Stimulated activated CD4-positive, alpha-beta T cell treated with anti-CD3 and anti-CD28 coated beads, Interleukin-2, amount 100 ng/mL, for 4 hours (primary cell): ENCODE measurements at regions not wholly inside any gene's neighbourhood (a gene's known extent, or its start where the extent isn't known, plus 50 kb on each side); places are given as distances from the start of the nearest gene placed in this dataset.
"Not testable (repeated sequence)": the region's sequence is repeated elsewhere in the genome, so short reads cannot be mapped to it uniquely, and the experiment has no call there.

ENCODE experiments used
- DNase-seq: peaks from one replicate; pipeline ENCODE4 v3.0.0-alpha.2; 2020; ENCODE audit warnings: low read depth

DNA sequence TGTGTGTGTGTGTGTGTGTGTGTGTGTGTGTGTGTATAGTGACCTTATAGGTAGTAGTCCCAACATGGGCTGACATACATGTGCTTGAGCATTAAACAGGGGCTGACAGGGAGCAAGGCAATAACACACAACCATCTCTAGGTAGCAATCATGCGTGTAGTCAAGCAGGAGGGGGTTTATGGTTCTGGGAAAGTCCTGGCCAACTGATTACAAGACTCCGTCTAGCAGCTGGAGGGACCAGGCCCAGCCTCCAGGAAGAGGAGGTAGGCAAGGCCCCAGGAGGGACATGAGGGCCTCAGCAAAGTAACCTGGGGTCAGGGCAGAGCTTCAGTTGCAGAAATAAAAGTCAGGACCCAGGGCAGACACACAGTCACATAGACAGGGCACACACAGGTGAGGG is 60.6 kb upstream of the E2F3 start:
- no peak for DNase-seq

DNA sequence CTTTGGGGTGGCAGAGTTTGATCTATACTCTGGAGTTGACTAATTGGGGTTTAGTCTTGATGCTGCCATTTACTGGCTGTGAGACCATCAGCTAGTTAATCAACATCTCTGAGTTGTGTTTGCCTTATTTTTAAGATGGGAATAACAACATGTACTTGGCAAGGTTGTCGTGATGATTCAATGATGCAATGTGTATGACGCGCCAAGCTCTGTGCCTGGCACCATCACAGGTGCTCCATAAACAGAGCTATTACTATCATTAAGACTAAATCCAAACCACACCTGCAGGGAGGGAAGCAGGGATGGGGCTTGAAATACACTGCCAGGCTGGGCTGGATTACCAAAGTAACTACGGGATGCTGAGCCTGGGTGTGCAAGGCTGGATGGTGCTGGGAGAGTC is 60.1 kb upstream of the E2F3 start:
- DNase-seq, result no peak

DNA sequence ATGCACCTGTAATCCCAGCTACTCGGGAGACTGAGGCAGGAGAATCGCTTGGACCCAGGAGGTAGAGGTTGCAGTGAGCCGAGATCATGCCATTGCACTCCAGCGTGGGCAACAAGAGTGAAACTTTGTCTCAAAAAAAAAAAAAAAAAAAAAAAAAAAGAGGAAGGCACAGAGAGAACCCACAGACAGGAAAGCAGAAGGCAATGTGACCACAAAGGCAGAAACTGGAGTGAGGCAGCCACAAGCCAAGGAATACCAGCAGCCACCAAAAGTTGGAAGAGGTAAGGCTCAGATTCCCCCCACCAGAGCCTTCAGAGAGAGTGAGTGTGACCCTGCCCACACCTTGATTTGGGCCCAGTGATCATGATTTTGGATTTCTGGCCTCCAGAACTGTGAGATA is 54.7 kb upstream of the E2F3 start:
- DNase-seq, result not testable (repeated sequence)

DNA sequence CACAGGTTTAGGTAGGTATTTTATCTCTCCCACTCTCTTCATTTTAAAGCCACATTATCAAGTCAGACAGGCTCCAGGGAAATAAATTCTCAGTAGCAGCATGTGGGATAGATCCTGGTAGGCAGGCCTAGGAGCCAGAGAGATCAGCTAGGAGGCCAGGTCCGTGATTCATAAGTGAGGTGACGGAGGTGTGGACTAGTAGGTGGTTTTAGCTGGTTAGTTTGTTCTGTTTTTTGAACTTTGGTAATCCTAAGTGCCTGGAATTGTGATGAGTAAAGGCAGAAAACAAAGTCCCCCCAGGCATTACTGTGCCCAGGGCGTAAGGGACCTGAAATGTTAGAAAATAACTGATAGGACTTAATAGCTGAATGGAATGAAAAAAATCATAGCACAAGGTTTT is 53.6 kb upstream of the E2F3 start:
- no peak for DNase-seq

DNA sequence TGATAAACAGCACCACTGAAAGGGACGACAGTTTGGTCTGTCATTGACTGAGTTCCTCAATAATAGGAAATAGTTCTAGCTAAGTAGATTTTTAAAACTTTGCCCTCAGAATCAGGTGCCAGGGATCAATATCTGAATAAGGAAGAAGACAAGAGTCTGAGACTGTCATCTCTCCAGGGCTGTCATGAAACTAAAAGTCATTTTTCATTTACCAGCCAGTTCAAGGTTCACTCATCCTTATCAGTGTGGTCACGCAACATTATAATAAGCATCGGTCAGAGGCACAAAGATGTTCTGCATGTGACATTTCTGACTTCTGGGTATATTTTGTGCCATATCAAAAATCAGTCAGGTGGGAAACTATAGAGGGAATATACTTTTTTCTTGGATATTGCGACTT is 52.5 kb upstream of the E2F3 start:
- no peak for DNase-seq

DNA sequence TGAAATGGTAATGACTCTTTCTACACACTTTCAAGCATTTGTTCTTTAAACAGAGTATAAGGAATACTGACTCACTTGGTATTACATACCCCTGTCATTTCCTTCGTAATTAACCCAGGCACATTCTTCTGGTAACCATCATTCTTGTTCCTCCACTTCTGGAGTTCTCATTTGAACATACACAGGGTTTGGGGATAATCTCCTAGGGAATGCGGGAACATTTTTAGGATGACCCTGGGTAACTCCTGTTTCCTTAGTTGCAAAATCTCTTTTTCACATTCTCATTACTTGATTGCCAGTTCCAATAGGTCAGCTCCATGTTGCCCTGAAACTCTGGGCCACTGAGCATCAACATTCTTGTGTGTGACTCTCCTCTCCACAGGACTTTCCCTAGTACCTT is 51.5 kb upstream of the E2F3 start:
- DNase-seq, result no peak

DNA sequence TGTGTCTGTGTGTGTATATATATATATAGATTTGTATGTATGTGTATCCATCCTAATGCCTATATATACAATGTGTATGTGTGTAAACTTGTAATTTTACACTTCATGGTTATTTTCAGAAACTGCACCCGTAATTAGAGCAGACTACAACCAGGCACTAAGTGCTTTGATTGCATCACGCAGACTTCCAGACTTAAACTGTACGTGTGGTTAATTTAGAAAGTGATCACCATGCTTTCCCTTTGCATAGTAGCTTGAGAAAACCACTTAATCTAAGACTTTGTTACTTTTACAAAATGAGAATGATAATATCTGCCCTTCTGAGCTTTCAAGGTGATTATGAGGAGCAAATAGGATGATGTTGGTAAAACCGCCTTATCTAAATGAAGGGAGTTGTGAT is 50.1 kb upstream of the E2F3 start:
- DNase-seq, result no peak
